GM18909 (cell line): ENCODE measurements at regions not wholly inside any gene's neighbourhood (a gene's known extent, or its start where the extent isn't known, plus 50 kb on each side); places are given as distances from the start of the nearest gene placed in this dataset.

Source experiments
- ATAC-seq: cut with Tn5 transposase; IDR thresholded peaks from one replicate; pipeline ENCODE4 v1.9.1; 2021; ENCODE audit warnings: mild to moderate bottlenecking; ENCODE audit not compliant: unreplicated experiment, poor library complexity

DNA sequence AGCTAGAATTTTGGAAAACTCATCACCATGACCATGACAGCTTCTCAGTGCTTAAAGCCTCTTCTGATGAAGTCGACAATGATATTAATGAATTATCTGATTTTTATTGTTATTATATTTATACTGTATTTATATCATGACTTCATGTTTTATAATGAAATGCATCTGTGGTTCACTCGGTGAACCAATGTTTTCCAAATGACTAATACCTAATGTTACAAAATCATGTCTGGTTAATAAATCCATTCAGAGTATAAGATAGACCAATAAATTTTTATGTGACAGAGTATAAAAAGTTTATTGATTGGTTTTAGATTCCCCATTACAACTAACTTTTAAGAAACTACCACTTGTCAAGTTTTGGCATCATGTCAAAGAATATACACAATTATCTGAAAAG lies 416.5 kb downstream of the MLLT3 start:
- ATAC-seq, result no peak

GRCh38 chr9:20200991-20201431 lies 412.2 kb upstream of the SLC24A2 start:
- ATAC-seq, result no peak

GRCh38 chr9:20200581-20200980 lies 411.7 kb upstream of the SLC24A2 start:
- ATAC-seq, result no peak

GRCh38 chr9:20199111-20199510 lies 410.3 kb upstream of the SLC24A2 start:
- ATAC-seq, result no peak

- no peak for ATAC-seq
Measured at GRCh38 chr9:20197976-20198685, 409.3 kb upstream of the SLC24A2 start.

- no peak for ATAC-seq
Measured at GRCh38 chr9:20191228-20191840, 402.5 kb upstream of the SLC24A2 start.

DNA sequence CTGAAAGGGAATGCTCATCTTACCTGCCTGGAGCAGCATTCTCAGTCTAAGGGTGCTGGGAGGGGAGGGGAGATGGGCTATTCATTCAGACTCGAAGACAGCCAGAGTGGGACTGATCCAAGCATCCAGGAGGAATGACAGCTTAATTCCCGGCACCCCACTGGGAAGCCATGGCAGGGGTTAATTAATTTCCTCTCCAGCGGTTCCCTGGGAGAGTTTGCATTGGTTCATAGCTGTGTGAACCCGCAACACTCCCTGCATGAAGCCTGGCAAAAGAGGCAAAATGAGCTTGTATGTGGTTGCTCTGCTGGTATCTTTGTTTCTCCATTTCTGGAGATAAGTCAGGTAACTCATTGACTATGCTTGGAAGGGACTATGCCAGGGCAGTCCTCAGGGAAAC lies 401.0 kb upstream of the SLC24A2 start:
- no peak for ATAC-seq

DNA sequence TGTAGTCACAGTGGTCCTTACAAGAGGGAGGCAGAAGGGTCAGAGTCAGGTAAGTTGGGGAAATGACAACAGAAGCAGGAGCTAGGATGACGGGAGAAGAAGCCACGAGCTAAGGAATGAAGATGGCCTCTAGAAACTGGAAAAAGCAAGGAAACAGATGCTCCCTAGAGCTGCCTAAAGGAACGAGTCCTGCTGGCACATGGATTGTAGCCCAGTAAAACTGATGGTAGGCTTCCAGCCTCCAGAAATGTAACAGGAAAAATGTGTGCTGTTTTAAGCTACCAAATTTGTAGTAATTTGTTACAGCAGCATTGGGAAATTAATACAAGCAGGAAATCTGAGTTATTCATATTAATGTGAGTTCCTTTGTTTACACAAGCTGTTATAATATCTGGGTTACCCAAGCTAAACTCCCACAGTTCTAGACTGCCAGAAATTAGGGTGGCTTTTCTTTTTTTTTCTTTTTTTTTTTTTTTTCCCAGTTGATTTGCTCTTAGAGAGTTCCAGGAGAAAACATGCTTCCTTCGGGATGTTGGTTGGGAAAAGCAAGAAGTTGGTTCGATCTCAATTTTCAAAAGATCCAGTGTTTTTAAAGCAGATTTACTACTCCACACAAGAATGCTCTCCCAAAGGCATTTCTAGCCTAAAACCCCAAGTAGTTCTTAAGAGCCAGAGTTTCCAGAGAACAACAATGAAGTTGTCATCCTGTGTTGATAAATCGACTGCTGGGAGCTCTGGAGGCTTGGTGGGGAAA lies 400.0 kb upstream of the SLC24A2 start:
- no peak for ATAC-seq

DNA sequence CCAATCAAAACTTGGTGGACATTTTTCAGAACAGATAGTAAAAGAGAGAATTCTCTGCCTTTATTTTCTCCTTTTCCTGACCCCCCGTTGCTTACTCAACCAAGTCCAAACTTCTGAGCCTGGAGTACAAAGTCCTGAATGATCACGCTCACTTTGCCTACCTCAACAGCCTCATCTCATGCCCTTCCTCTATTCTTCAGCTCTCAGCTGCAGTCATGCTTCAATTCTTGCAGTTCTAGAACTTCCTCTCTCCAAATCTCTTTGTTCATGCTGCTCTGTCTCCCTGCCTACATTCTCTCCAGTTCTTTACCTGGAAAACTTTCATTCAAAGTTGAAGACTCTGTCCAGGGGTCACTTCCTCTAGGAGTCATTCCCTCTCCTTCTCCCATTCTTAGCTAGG lies 398.5 kb upstream of the SLC24A2 start:
- ATAC-seq, result no peak

DNA sequence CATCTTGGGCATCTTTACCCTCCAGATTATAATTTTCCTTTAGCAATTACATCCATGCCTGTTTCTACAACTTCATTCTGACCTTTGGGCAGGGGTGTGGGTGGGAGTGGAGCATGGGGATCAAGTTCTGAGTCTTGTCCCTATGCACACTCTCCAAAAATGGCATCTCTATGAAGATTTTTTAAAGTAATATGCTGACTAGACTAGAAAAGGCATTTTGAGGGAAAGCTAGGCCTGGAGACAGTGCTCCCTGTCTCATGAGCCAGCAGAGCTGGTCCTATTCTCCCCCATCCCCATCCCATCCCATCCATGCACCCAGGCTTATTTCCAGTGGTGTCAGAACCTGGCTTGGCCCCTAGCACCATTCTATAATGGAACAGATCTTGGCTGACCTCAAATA lies 398.0 kb upstream of the SLC24A2 start:
- no peak for ATAC-seq

DNA sequence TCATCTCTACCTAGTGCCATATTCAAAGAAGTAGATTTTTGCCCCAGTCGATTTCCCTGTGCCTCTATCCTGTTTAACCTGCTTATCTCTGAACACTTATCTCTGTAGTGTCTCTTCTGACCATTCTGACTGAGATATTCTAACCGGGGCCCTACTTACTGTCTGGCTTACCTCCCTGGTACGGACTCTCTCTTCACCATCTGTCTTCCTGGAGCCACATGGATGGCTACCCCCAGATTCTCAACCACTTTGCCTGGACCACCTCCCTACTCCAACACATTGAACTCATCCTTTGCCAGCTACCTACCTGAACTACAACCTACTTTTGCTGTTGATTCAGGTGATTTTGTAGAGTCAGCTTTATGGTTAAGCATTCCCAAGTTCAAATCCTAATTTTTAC lies 397.4 kb upstream of the SLC24A2 start:
- ATAC-seq, result no peak

- ATAC-seq, result no peak
Measured at GRCh38 chr9:20184541-20184940, 395.7 kb upstream of the SLC24A2 start.

DNA sequence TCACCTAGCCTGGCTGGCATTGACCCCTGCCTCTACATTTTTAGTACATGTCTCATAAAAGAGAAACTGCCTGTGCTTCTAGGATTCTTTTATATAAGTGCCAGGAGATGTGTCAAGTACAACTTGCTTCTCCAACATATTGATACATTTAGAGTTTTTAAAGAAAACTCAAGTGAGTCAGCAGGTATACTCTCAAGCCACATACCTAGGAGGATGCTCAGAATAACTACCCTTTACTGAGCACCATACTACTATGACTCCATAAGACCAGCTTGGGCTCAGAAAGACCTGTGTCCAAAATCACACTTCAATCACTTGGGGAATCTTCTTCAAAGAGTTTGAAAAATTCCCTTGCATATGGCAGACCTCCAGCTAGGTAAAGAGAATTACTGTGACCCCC lies 389.8 kb upstream of the SLC24A2 start:
- no peak for ATAC-seq

- ATAC-seq, result no peak
Measured at GRCh38 chr9:20178197-20178596, 389.4 kb upstream of the SLC24A2 start.

DNA sequence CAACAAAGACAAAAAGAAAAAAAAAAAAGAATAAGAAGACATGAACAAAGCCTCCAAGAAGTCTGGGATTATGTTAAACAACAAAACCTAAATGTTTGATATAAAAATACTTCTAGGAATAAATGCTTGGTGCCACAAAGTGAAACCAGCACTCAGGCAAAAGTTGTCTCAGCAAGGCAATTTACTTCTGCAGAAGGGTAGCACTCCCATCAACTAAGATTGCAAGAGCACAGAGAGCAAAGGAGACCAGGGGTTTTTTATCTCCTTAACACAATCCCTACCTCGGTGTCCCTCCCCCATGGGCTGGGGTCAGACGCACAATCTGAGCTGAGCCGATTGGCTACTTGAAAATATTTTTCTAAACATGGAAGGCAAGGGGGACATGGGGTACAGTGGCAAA lies 381.3 kb upstream of the SLC24A2 start:
- ATAC-seq, result no peak

DNA sequence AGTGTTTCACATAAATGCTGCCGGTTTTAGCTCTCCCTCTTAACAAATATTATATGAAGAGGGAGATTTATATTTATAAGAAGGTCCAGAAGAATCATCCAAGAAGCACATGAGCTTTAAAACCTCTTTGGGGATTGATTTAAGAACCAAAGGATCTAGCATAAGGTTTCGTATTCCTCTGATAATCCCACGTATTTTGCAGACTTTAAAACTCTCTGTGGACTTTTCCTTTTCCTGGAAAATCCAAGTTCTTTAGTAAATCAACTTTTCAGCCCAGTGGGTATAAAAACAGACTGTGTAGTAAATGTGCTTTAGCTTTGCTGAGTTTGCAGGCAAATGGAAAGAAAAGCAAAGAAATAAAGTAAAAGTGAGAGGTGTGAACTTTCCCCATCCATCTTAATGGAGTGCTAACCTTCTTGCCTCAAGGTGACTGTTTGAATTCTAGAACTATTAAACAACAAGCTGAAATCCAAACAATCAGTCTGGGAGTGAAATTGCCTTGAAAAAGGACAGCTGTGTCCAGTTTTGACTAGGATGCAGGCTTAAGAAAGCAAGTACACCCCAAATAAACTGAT lies 363.4 kb upstream of the SLC24A2 start:
- no peak for ATAC-seq

GRCh38 chr9:20148416-20148815 lies 359.6 kb upstream of the SLC24A2 start:
- no peak for ATAC-seq

GRCh38 chr9:20144197-20144596 lies 355.4 kb upstream of the SLC24A2 start:
- no peak for ATAC-seq

- no peak for ATAC-seq
Measured at GRCh38 chr9:20139763-20140290, 351.0 kb upstream of the SLC24A2 start.

DNA sequence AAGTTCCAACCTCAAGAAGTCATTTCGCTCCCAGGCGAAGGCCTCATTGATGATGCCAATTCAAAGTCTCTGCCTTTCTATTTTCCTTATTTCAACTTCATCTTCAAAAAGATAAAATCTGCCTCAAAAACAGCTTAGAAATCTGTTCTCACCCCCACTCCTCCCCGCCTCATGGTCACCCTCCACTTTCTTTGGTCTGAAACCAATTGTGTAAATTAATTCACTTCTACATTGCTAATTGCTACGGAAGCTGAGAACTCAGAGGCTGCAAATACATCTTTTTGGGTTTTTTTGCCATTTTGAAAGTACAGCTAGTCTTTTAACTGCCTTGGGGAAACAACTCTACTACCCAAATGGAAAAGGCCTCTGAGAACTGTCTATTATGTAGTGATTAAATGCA lies 350.0 kb upstream of the SLC24A2 start:
- no peak for ATAC-seq

GRCh38 chr9:20138116-20138515 lies 349.3 kb upstream of the SLC24A2 start:
- no peak for ATAC-seq
